ENCODE measurements at regions not wholly inside any gene's neighbourhood (a gene's known extent, or its start where the extent isn't known, plus 50 kb on each side); places are given as distances from the start of the nearest gene placed in this dataset.

- TF ChIP-seq CTCF (IDR thresholded peaks at IDR 0.05) (no peak), POLR2A (IDR thresholded peaks at IDR 0.05) (no peak)
Observed at GRCh38 chr4:79850626-79851025, 222.4 kb downstream of the ANTXR2 start.
